GM12891 (cell line): ENCODE measurements at regions not wholly inside any gene's neighbourhood (a gene's known extent, or its start where the extent isn't known, plus 50 kb on each side); places are given as distances from the start of the nearest gene placed in this dataset.

Source experiments
- DNase-seq: peaks from one replicate; pipeline ENCODE4 v3.0.0; 2011; ENCODE audit warnings: low spot score; ENCODE audit not compliant: insufficient read length
- FAIRE-seq: peaks from 2 replicates; lab custom pipeline; 2011; peaks lifted over from hg19 to GRCh38; lab: Jason Lieb, UNC
- PAX5 ChIP-seq: IDR thresholded peaks from 2 replicates; pipeline ENCODE4 v1.6.1; 2011; ENCODE audit warnings: low read length, moderate library complexity, mild to moderate bottlenecking; ENCODE audit not compliant: insufficient read depth, severe bottlenecking
- POLR2A ChIP-seq: IDR thresholded peaks from 2 replicates; pipeline ENCODE4 v1.6.1; 2011; ENCODE audit warnings: low read depth, low read length, control low read depth
- POLR2AphosphoS5 ChIP-seq: IDR thresholded peaks from 2 replicates; pipeline ENCODE4 v1.6.1; 2011; ENCODE audit warnings: low read depth, low read length, control low read depth
- POU2F2 ChIP-seq: IDR thresholded peaks from 2 replicates; pipeline ENCODE4 v1.6.1; 2011; ENCODE audit warnings: low read depth, mild to moderate bottlenecking, control low read depth, low read length, moderate library complexity
- SPI1 ChIP-seq: IDR thresholded peaks from 2 replicates; pipeline ENCODE4 v1.6.1; 2011; ENCODE audit warnings: low read depth, low read length, control low read depth
- TAF1 ChIP-seq: IDR thresholded peaks from 2 replicates; pipeline ENCODE4 v1.6.1; 2011; ENCODE audit warnings: low read depth, low read length, control low read depth

- FAIRE-seq (no peak), DNase-seq (no peak)
- TF ChIP-seq TAF1 (no peak), SPI1 (no peak), POU2F2 (no peak), PAX5 (no peak), POLR2A (no peak), POLR2AphosphoS5 (no peak)
Measured at GRCh38 chr11:33590441-33590840, 110.2 kb downstream of the C11orf91 start.

DNA sequence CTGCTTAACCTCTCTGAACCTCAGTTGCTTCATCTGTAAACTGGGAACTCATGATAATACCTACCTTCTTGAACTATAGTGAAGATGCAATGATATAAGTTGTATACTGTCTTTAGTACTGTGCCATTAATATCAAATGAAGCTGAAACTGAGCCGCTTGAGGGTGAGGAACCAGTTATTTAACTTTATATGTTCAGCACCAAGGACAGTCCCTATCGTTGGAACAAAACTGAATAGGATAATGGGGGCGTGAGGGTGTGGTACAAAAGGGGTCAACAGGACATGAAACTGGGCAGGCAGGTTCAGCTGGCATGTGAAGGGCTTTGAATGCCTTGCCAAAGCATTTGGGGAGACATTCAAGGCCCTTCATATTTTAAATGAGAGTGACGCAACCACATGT lies 112.6 kb downstream of the C11orf91 start:
- FAIRE-seq (no peak), DNase-seq (no peak)
- TF ChIP-seq SPI1 (no peak), POLR2AphosphoS5 (no peak), PAX5 (no peak), POU2F2 (no peak)

- no peak for FAIRE-seq
- no peak for DNase-seq
- TF ChIP-seq POLR2A (no peak), TAF1 (no peak), PAX5 (no peak), SPI1 (no peak), POU2F2 (no peak), POLR2AphosphoS5 (no peak)
Measured at GRCh38 chr11:33585586-33586209, 114.9 kb downstream of the C11orf91 start.

- DNase-seq (no peak), FAIRE-seq (peak; percentile 26)
- TF ChIP-seq POU2F2: no peak
- no peak for TF ChIP-seq PAX5
- no peak for TF ChIP-seq POLR2A
- TF ChIP-seq POLR2AphosphoS5: no peak
- no peak for TF ChIP-seq TAF1
- no peak for TF ChIP-seq SPI1
Measured at GRCh38 chr11:33582636-33583325, 117.8 kb downstream of the C11orf91 start.

DNA sequence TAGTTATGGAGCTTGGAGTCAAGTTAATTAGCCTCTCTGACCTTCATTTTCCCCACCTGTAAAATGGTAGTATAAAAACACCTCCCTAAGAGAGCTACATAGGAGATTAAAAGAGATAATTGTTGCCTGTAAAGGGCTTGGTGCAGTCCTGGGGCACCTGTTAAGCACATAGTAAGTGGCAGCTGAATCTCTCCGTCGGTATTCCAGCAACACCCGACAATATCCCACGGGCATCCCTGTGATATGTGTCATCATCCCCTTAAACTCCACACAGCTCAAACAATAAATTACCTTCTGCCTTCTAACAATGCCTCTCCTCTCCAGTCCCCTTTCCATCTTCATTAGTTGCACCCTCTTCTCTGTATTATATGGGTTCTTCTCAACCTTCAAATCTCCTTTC lies 121.5 kb downstream of the C11orf91 start:
- no peak for TF ChIP-seq SPI1
- no peak for TF ChIP-seq PAX5
- TF ChIP-seq TAF1: no peak
- no peak for TF ChIP-seq POLR2A
- no peak for TF ChIP-seq POU2F2
- no peak for TF ChIP-seq POLR2AphosphoS5
- no peak for DNase-seq
- no peak for FAIRE-seq

GRCh38 chr11:33577204-33577603 lies 123.4 kb downstream of the C11orf91 start:
- no peak for DNase-seq
- FAIRE-seq: no peak
- no peak for TF ChIP-seq PAX5
- TF ChIP-seq POU2F2: no peak
- no peak for TF ChIP-seq POLR2AphosphoS5
- TF ChIP-seq TAF1: no peak
- no peak for TF ChIP-seq POLR2A
- TF ChIP-seq SPI1: no peak

- TF ChIP-seq POU2F2 (no peak), TAF1 (no peak), PAX5 (no peak), POLR2A (no peak), POLR2AphosphoS5 (no peak)
- DNase-seq (no peak), FAIRE-seq (peak; percentile 83)
Measured at GRCh38 chr11:33575311-33575710, 125.3 kb downstream of the C11orf91 start.

DNA sequence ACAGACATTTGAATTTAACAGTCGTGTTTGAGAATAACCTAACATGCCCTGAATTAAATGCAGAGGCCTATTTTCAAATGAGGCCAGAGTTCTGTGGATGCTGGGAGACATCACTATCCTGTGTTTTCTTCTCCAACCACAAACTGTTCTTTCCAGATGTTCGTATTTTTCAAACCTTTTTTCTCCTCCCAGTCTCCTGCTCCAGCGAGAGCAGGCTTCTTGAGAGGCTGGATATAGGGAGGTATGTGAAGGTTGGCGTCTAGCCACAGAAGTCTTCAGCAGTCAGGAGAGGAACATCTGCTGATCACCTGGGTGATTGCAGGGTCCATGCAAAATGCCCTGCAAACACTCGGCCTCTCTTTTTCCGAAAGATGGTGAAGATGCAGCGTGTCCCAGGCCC lies 126.3 kb downstream of the C11orf91 start:
- DNase-seq: no peak
- FAIRE-seq: no peak
- no peak for TF ChIP-seq TAF1
- no peak for TF ChIP-seq POU2F2

- FAIRE-seq: no peak
- no peak for DNase-seq
- TF ChIP-seq POU2F2: no peak
- TF ChIP-seq POLR2AphosphoS5: no peak
- TF ChIP-seq TAF1: no peak
- no peak for TF ChIP-seq SPI1
- no peak for TF ChIP-seq POLR2A
- TF ChIP-seq PAX5: no peak
Measured at GRCh38 chr11:33569333-33569732, 131.3 kb downstream of the C11orf91 start.

DNA sequence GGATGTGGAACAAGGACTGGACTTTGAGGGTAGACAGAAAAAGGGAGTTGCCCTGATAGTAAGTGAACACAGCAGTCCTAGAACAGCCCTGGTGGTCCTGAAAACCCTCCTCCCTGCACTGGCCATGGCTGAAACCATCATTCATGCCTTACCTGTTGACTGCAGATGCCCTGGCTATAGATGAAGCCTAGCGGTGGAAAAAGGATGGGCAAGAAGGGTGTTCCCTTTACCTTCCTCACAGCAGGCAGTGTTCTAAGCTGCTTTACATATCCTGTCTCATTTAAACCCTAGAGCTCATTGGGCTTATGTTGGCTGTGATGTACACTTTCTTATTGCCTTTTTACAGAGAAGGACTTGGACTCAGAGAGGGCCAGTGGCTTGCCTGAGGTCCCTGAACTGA lies 133.6 kb downstream of the C11orf91 start:
- no peak for DNase-seq
- FAIRE-seq: no peak
- no peak for TF ChIP-seq POLR2A
- no peak for TF ChIP-seq TAF1
- TF ChIP-seq SPI1: no peak
- no peak for TF ChIP-seq POLR2AphosphoS5
- TF ChIP-seq POU2F2: no peak
- no peak for TF ChIP-seq PAX5

DNA sequence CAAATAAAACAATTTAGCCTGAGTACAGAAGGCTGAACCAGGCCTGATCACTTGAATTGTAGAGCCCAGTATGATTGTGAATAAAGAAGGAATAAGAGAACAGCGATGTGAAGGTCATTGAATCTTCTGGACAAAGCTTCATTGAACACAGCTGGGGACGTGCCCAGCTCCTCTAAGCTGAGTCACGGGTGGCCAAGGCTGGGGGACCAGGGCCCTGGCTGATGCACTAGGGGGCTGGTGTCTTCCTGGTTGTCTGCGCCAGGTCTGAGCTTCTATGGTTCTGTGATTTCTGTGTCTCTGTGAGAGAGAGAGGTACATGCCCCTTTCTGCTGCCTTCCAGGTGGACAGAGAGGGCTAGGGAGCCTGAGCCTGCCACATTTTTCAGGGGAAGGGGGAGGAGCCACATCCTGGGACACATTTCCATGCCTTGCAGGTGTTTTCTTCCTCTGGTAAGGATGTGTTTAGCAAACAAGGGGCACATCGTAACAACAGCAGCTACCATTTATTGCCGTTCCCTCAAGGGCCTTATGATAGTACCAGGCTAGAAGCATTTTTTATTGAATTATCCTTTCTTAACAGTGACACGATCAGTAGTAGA lies 135.7 kb downstream of the C11orf91 start:
- no peak for DNase-seq
- no peak for TF ChIP-seq POLR2AphosphoS5
- no peak for TF ChIP-seq POU2F2
- no peak for TF ChIP-seq POLR2A
- TF ChIP-seq TAF1: no peak
- no peak for TF ChIP-seq PAX5
- TF ChIP-seq SPI1: no peak
- peak; percentile 71 for FAIRE-seq
